ENCODE measurements at regions not wholly inside any gene's neighbourhood (a gene's known extent, or its start where the extent isn't known, plus 50 kb on each side); places are given as distances from the start of the nearest gene placed in this dataset.

DNA sequence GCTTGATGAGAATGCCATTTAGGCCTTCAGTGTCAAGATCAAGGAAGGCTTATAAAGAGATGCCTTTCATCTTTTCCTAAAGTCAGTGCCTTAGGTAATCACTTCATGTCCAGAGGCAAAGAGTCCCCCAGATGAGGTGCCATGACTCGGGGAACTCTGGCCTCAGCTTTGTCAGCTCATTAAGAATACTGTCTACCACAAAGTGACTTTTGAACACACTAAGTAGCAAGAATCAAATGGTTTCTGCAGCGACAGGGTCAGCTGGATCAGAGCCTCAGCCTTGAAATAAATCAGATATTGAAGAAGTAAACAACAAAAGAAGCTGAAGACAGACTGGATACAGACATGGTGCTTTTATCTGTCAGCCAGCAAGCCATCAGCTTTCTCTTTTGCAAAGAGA lies 120.1 kb upstream of the SLC39A10 start:
- Histone ChIP-seq H3K9ac (ENCODE audit: low read length) (peak overlapping the region; percentile 26; the same call in 1 of the 2 replicates), H2AFZ (ENCODE audit: low read depth, low read length) (peak overlapping the region; percentile 1)
- TF ChIP-seq EZH2phosphoT487 (IDR thresholded peaks at IDR 0.05; ENCODE audit: low read depth), result no peak
- TF ChIP-seq, protein P1, sequence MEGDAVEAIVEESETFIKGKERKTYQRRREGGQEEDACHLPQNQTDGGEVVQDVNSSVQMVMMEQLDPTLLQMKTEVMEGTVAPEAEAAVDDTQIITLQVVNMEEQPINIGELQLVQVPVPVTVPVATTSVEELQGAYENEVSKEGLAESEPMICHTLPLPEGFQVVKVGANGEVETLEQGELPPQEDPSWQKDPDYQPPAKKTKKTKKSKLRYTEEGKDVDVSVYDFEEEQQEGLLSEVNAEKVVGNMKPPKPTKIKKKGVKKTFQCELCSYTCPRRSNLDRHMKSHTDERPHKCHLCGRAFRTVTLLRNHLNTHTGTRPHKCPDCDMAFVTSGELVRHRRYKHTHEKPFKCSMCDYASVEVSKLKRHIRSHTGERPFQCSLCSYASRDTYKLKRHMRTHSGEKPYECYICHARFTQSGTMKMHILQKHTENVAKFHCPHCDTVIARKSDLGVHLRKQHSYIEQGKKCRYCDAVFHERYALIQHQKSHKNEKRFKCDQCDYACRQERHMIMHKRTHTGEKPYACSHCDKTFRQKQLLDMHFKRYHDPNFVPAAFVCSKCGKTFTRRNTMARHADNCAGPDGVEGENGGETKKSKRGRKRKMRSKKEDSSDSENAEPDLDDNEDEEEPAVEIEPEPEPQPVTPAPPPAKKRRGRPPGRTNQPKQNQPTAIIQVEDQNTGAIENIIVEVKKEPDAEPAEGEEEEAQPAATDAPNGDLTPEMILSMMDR (IDR thresholded peaks at IDR 0.05; ENCODE audit: low read depth, low read length), result no peak

DNA sequence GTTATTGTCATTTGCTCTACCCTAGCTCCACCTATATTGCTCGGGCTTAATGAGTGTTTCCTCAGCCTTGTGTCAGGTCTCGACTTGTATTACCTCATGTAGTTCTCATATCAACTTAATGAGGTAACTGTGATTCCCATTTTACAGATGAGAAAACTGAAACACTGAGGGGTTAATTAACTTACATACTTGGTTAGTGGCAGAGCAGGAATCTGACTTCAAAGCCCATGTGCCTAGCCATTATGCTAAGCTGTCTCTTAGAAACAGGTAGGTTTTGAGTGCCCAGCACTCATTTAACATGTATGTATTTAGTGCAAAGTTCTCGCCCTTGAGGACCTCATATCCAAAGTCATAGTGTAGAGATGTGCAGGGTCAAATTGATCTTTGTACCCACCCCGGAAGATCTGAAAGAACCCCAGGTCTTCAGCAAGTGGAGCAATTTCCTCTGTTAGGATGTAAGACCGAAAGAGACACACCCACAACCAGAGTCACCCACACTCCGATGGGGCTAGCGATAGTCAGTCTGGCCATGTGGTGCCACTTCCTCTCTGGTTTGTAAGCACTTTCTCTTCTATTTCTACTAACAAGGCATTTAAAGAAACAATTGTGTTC lies 121.0 kb upstream of the SLC39A10 start:
- Histone ChIP-seq H3K27me3 (ENCODE audit: low read depth, low read length) (no peaks in the 10 kb centered on the region), H4K20me1 (ENCODE audit: insufficient read depth, low read length) (no peaks in the 10 kb centered on the region), H3K9me3 (ENCODE audit: insufficient read depth, low read length) (peaks cover 4% of the 10 kb centered on the region; the same call in 1 of the 2 replicates), H3K79me2 (ENCODE audit: low read length) (no peaks in the 10 kb centered on the region), H3K4me3 (ENCODE audit: low read length) (peak overlapping the region; percentile 8; the same call in 1 of the 2 replicates), H3K9ac (ENCODE audit: low read length) (peak overlapping the region; percentile 32; the same call in 1 of the 2 replicates), H3K4me2 (ENCODE audit: low read length) (peak overlapping the region; percentile 50), H3K4me1 (ENCODE audit: low read length) (peaks cover 74% of the 10 kb centered on the region), H2AFZ (ENCODE audit: low read depth, low read length) (0 out of 2 replicates have a peak overlapping the region, but pooled peaks have one; percentile 27), H3K36me3 (replicated peaks; ENCODE audit: low read depth, low read length) (no peaks in the 10 kb centered on the region), H3K27ac (ENCODE audit: low read length) (peak overlapping the region; percentile 68)
- TF ChIP-seq, protein P1 (IDR thresholded peaks at IDR 0.05; ENCODE audit: low read depth, low read length), result no peak
- no peak for TF ChIP-seq EZH2phosphoT487 (IDR thresholded peaks at IDR 0.05; ENCODE audit: low read depth)

More for the DNA sequence above, 120.1 kb upstream of the SLC39A10 start:
- Histone ChIP-seq H3K9me3 (ENCODE audit: insufficient read depth, low read length) (peaks cover 4% of the 10 kb centered on the region; the same call in 1 of the 2 replicates), H3K79me2 (ENCODE audit: low read length) (no peaks in the 10 kb centered on the region), H3K4me2 (ENCODE audit: low read length) (peak overlapping the region; percentile 50), H3K36me3 (replicated peaks; ENCODE audit: low read depth, low read length) (no peaks in the 10 kb centered on the region), H4K20me1 (ENCODE audit: insufficient read depth, low read length) (no peaks in the 10 kb centered on the region), H3K4me1 (ENCODE audit: low read length) (peaks cover 74% of the 10 kb centered on the region), H3K27ac (ENCODE audit: low read length) (peak overlapping the region; percentile 68), H3K27me3 (ENCODE audit: low read depth, low read length) (no peaks in the 10 kb centered on the region), H3K4me3 (ENCODE audit: low read length) (no peak overlapping the region)

DNA sequence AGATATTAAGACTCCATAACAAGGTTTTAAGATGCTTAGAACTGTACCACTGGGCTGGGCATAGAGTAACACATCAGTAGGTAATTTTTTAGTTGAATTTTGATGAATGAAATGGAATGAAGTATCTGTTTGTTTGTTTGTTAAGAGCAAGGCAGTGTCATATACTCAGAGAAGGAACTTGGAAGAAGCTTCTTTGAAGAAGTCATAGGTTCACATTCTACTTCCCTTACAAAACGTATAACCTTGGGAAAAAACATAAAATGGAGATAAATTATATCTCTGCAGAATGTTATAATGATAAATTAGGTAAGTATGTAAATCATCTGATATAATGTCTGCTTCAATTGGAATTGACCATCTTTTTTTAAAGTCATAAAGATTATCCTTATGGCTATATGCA lies 122.1 kb upstream of the SLC39A10 start:
- Histone ChIP-seq H3K4me3 (ENCODE audit: low read length) (no peak overlapping the region), H3K79me2 (ENCODE audit: low read length) (no peaks in the 10 kb centered on the region), H3K9ac (ENCODE audit: low read length) (no peak overlapping the region), H3K36me3 (replicated peaks; ENCODE audit: low read depth, low read length) (no peaks in the 10 kb centered on the region), H3K4me2 (ENCODE audit: low read length) (no peak overlapping the region), H3K4me1 (ENCODE audit: low read length) (peaks cover 74% of the 10 kb centered on the region), H3K27me3 (ENCODE audit: low read depth, low read length) (no peaks in the 10 kb centered on the region), H2AFZ (ENCODE audit: low read depth, low read length) (no peak overlapping the region), H3K9me3 (ENCODE audit: insufficient read depth, low read length) (peaks cover 4% of the 10 kb centered on the region; the same call in 1 of the 2 replicates), H4K20me1 (ENCODE audit: insufficient read depth, low read length) (no peaks in the 10 kb centered on the region), H3K27ac (ENCODE audit: low read length) (peak overlapping the region; percentile 63)
- TF ChIP-seq EZH2phosphoT487 (IDR thresholded peaks at IDR 0.05; ENCODE audit: low read depth), result no peak
- TF ChIP-seq, protein P1 (IDR thresholded peaks at IDR 0.05; ENCODE audit: low read depth, low read length), result no peak

DNA sequence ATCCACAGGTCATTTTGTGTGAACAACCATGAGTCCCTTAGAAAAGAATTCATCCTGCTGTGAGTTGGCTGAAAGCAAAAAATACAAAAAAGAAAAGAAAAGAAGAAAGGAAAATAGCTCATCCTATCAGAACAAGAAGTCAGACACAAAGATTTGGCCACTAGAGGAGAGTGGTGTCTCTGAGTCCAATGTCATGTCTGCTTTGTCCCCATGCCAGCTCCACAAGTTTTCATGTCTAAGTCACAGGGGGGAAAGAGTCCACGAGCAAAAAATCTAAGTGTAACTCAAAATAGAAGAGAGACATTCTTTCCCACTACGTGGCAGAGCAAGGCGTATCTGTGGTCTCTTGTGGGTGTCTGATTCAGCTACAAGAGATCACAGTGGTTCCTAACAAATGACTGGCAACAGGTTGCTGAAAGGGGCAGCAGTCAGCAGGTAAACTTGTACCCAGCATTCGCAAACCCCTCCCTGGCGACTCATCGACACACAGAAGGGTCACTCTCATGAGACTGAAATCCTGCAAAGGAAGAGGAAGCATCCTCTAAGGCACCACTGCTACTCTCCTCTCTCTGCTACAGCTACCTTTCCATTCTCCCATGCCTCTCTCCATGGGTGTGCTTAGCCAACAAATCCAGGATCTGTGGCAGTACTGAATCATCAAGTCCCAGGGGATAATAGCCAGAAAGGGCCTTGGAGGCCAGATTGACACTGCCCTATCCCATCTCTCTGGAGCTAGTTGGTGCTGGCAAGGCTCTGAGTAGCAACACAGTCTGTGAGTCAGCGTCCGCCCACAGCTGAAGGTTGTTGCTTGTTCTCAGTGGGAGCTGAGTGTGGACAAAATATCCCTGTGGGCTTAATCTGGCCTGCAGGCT lies 123.0 kb upstream of the SLC39A10 start:
- Histone ChIP-seq H3K27me3 (ENCODE audit: low read depth, low read length) (no peaks in the 10 kb centered on the region), H3K36me3 (replicated peaks; ENCODE audit: low read depth, low read length) (no peaks in the 10 kb centered on the region), H3K27ac (ENCODE audit: low read length) (peak overlapping the region; percentile 63), H3K9ac (ENCODE audit: low read length) (peak overlapping the region; percentile 67), H3K4me2 (ENCODE audit: low read length) (peak overlapping the region; percentile 92), H4K20me1 (ENCODE audit: insufficient read depth, low read length) (no peaks in the 10 kb centered on the region), H3K9me3 (ENCODE audit: insufficient read depth, low read length) (peaks cover 1% of the 10 kb centered on the region; the same call in 1 of the 2 replicates), H3K4me1 (ENCODE audit: low read length) (peaks cover 66% of the 10 kb centered on the region), H3K79me2 (ENCODE audit: low read length) (no peaks in the 10 kb centered on the region), H2AFZ (ENCODE audit: low read depth, low read length) (peak overlapping the region; percentile 98), H3K4me3 (ENCODE audit: low read length) (peak overlapping the region; percentile 73)
- TF ChIP-seq, protein P1 (IDR thresholded peaks at IDR 0.05; ENCODE audit: low read depth, low read length), result peak; percentile 37; the same call in 1 of the 2 replicates
- TF ChIP-seq EZH2phosphoT487 (IDR thresholded peaks at IDR 0.05; ENCODE audit: low read depth), result no peak
